Natural killer cell (primary cell): ENCODE measurements at regions not wholly inside any gene's neighbourhood (a gene's known extent, or its start where the extent isn't known, plus 50 kb on each side); places are given as distances from the start of the nearest gene placed in this dataset.

Source experiments
- ATAC-seq, 3 donors: fragments of 150-1000 bp in 2 of 3; fragments of 200-7000 bp in 1 of 3; cut with Tn5 transposase; 1 replicate in 1 of 3; 2 replicates in 2 of 3; pipeline ENCODE4 v1.10.0; 2021; ENCODE audit warnings: mild to moderate bottlenecking in 2 of 3, moderate library complexity in 2 of 3
- DNase-seq, 2 donors: peaks; one replicate each; pipeline versions ENCODE4 v3.0.0 to v3.0.0-alpha.2; 2013 to 2021; ENCODE audit warnings: mixed read lengths in 1 of 2
- H3K27ac ChIP-seq: one replicate; pipeline ENCODE4 v1.5.1; 2013; ENCODE audit warnings: mild to moderate bottlenecking, low read length
- H3K27me3 ChIP-seq: one replicate; pipeline ENCODE4 v1.6.1; 2013; ENCODE audit warnings: low read length; ENCODE audit not compliant: control insufficient read depth, insufficient read depth
- H3K36me3 ChIP-seq: one replicate; pipeline ENCODE4 v1.6.1; 2013; ENCODE audit warnings: low read length; ENCODE audit not compliant: control insufficient read depth, insufficient read depth
- H3K4me1 ChIP-seq: one replicate; pipeline ENCODE4 v1.6.1; 2013; ENCODE audit warnings: low read length; ENCODE audit not compliant: control insufficient read depth, insufficient read depth
- H3K4me3 ChIP-seq: one replicate; pipeline ENCODE4 v1.5.1; 2013; ENCODE audit warnings: low read length
- H3K9me3 ChIP-seq: one replicate; pipeline ENCODE4 v1.6.1; 2013; ENCODE audit warnings: low read length; ENCODE audit not compliant: control insufficient read depth, insufficient read depth
- H3K27ac Mint-ChIP-seq, 2 donors: one replicate each; pipeline ENCODE4 v1.8.0; 2022; ENCODE audit warnings: mild to moderate bottlenecking in 2 of 2, mixed read lengths in 2 of 2, moderate library complexity in 1 of 2
- H3K27me3 Mint-ChIP-seq, 2 donors: one replicate each; pipeline ENCODE4 v1.8.0; 2022; ENCODE audit warnings: low read depth in 2 of 2, mixed read lengths in 2 of 2
- H3K36me3 Mint-ChIP-seq: one replicate; pipeline ENCODE4 v1.8.0; 2022; ENCODE audit warnings: mixed read lengths
- H3K4me1 Mint-ChIP-seq, 2 donors: one replicate each; pipeline ENCODE4 v1.8.0; 2022; ENCODE audit warnings: mixed read lengths in 2 of 2
- H3K4me3 Mint-ChIP-seq: one replicate; pipeline ENCODE4 v1.8.0; 2022; ENCODE audit warnings: mild to moderate bottlenecking, moderate library complexity, mixed read lengths
- H3K9me3 Mint-ChIP-seq, 2 donors: one replicate each; pipeline ENCODE4 v1.8.0; 2022; ENCODE audit warnings: mixed read lengths in 2 of 2
- WGBS: methylation state at CpG from one replicate; pipeline ENCODE4 v1.1.7; 2013; ENCODE audit warnings: missing lambda C conversion rate; ENCODE audit not compliant: insufficient coverage; 5-methylcytosine and 5-hydroxymethylcytosine counted together
- intact Hi-C: fragments of 100-400 bp; cut with micrococcal nuclease; formaldehyde crosslinking; loops from one replicate; pipeline ENCODE4 v1.14.2; 2022
- TF ChIP-seq, protein P1 (sequence below): fragments of 200-600 bp; IDR thresholded peaks from one replicate; pipeline ENCODE4 v1.8.0; 2022; ENCODE audit warnings: antibody characterized with exemption

DNA sequence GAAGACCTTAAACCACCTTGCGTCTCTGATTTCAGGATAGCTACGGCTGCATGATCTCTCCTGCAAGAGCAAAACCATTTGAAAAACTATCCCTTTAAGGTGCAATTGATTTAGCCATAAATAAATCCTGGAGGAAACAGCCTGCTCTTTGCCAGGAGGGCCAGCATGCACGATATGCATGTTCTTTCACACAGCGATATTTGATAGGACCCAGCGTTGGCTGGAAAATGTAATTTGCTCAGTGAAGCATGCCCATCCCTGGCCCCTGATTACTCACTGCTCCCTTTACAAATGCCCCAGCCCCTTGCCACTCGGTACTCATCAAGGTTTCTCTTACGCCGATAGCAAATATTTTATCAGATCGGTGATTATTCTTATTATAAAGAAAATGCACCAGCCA is 315.4 kb downstream of the CDH2 start:
- TF ChIP-seq, protein P1, sequence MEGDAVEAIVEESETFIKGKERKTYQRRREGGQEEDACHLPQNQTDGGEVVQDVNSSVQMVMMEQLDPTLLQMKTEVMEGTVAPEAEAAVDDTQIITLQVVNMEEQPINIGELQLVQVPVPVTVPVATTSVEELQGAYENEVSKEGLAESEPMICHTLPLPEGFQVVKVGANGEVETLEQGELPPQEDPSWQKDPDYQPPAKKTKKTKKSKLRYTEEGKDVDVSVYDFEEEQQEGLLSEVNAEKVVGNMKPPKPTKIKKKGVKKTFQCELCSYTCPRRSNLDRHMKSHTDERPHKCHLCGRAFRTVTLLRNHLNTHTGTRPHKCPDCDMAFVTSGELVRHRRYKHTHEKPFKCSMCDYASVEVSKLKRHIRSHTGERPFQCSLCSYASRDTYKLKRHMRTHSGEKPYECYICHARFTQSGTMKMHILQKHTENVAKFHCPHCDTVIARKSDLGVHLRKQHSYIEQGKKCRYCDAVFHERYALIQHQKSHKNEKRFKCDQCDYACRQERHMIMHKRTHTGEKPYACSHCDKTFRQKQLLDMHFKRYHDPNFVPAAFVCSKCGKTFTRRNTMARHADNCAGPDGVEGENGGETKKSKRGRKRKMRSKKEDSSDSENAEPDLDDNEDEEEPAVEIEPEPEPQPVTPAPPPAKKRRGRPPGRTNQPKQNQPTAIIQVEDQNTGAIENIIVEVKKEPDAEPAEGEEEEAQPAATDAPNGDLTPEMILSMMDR, result no peak
- Histone ChIP-seq H3K9me3 (no peaks in the 10 kb centered on the region), H3K27ac (no peak overlapping the region), H3K36me3 (no peaks in the 10 kb centered on the region), H3K4me1 (peaks cover 6% of the 10 kb centered on the region), H3K27me3 (no peaks in the 10 kb centered on the region), H3K4me3 (no peak overlapping the region)
- no peaks in the 10 kb centered on the region for H3K27me3 Mint-ChIP-seq
- H3K9me3 Mint-ChIP-seq, result peaks cover 5 to 7% of the 10 kb centered on the region in 2 donors
- no peak overlapping the region for H3K27ac Mint-ChIP-seq
- 91% methylated on average over 9 of the region's 9 CpGs for WGBS
- no peaks in the 10 kb centered on the region for H3K36me3 Mint-ChIP-seq
- no peak overlapping the region for H3K4me3 Mint-ChIP-seq
- intact Hi-C loops, result no loop called here
- no peak for ATAC-seq
- DNase-seq, result no peak
- H3K4me1 Mint-ChIP-seq, result no peaks in the 10 kb centered on the region

DNA sequence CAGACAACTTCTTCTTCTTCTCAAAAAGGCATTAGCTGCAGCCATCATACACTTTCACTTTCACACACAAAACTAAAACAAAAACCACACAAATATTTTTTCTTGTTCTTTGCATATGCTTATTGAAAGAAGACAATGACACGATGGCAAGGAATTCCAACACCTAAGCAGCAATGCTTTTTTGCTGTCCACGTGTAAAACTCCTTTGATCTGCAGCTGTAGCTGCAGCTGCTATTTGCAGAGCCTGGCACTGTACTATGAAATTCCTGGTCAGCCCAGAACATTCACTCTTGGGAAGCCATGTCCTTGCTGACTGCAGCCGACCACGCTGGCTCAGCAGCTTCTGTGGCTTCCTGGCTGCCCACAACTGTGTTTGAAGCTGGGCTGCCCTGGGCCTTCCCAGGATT is 316.2 kb downstream of the CDH2 start:
- Histone ChIP-seq H3K4me1 (peaks cover 6% of the 10 kb centered on the region), H3K27ac (no peak overlapping the region), H3K4me3 (no peak overlapping the region), H3K36me3 (no peaks in the 10 kb centered on the region), H3K27me3 (no peaks in the 10 kb centered on the region), H3K9me3 (no peaks in the 10 kb centered on the region)
- Mint-ChIP-seq H3K4me3 (no peak overlapping the region), H3K27me3 (no peaks in the 10 kb centered on the region), H3K4me1 (no peaks in the 10 kb centered on the region), H3K36me3 (no peaks in the 10 kb centered on the region), H3K9me3 (peaks cover 2 to 7% of the 10 kb centered on the region in 2 donors), H3K27ac (no peak overlapping the region)
- intact Hi-C loops, result no loop called here
- TF ChIP-seq, protein P1, result no peak
- DNase-seq (no peak), ATAC-seq (no peak)
- 19% methylated on average over 4 of the region's 4 CpGs for WGBS

- ATAC-seq (no peak), DNase-seq (no peak)
- H3K27ac ChIP-seq, result no peak overlapping the region
- Mint-ChIP-seq H3K27me3 (no peaks in the 10 kb centered on the region), H3K36me3 (no peaks in the 10 kb centered on the region), H3K9me3 (peaks cover 0 to 4% of the 10 kb centered on the region in 2 donors), H3K4me3 (no peak overlapping the region), H3K27ac (no peak overlapping the region), H3K4me1 (no peaks in the 10 kb centered on the region)
- no peaks in the 10 kb centered on the region for H3K36me3 ChIP-seq
- H3K27me3 ChIP-seq, result no peaks in the 10 kb centered on the region
- intact Hi-C loops, result no loop called here
- H3K9me3 ChIP-seq, result no peaks in the 10 kb centered on the region
- TF ChIP-seq, protein P1, result no peak
- no peak overlapping the region for H3K4me3 ChIP-seq
- peaks cover 6% of the 10 kb centered on the region for H3K4me1 ChIP-seq
- WGBS, result 62% methylated on average over 4 of the region's 4 CpGs
Measured at GRCh38 chr18:27860011-27860410, 316.9 kb downstream of the CDH2 start.

DNA sequence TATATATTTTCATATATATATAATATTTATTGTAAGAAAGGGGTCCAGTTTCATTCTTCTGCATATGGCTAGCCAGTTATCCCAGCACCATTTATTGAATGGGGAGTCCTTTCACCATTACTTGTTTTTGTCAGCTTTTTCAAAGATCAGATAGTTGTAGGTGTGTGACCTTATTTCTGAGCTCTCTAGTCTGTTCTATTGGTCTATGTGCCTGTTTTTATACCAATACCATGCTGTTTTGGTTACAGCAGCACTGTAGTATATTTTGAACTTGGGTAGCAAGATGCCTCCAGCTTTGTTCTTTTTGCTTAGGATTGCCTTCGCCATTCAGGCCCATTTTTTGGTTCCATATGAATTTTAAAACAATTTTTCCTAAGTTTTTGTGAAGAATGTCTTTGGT is 320.1 kb downstream of the CDH2 start:
- no peaks in the 10 kb centered on the region for H3K27me3 Mint-ChIP-seq
- no peak overlapping the region for H3K27ac Mint-ChIP-seq
- DNase-seq, result no peak
- WGBS, result 86% methylated on average over 1 of the region's 1 CpG
- H3K4me1 Mint-ChIP-seq, result no peaks in the 10 kb centered on the region
- Histone ChIP-seq H3K4me3 (no peak overlapping the region), H3K9me3 (no peaks in the 10 kb centered on the region), H3K27me3 (no peaks in the 10 kb centered on the region), H3K27ac (no peak overlapping the region), H3K4me1 (peaks cover 6% of the 10 kb centered on the region), H3K36me3 (no peaks in the 10 kb centered on the region)
- ATAC-seq, result no peak
- TF ChIP-seq, protein P1, result no peak
- H3K4me3 Mint-ChIP-seq, result no peak overlapping the region
- H3K9me3 Mint-ChIP-seq, result peaks cover 2 to 10% of the 10 kb centered on the region in 2 donors
- H3K36me3 Mint-ChIP-seq, result no peaks in the 10 kb centered on the region
- intact Hi-C loops, result no loop called here
